Neural cell (in vitro differentiated cells): ENCODE measurements at regions not wholly inside any gene's neighbourhood (a gene's known extent, or its start where the extent isn't known, plus 50 kb on each side); places are given as distances from the start of the nearest gene placed in this dataset.

Experiments
- H2AFZ ChIP-seq: fragments of 200-600, 300-800 bp; sonication (generic), shearing (Covaris generic); 2 replicates; pipeline ENCODE4 v1.6.0; 2014; ENCODE audit warnings: low read depth, mild to moderate bottlenecking, antibody characterized with exemption, low read length, moderate library complexity
- H3F3A ChIP-seq: fragments of 200-600 bp; shearing (Covaris generic); 2 replicates; pipeline ENCODE4 v1.6.1; 2016; ENCODE audit warnings: mild to moderate bottlenecking, moderate library complexity, mixed read lengths, antibody characterized with exemption, low read length; ENCODE audit not compliant: insufficient read depth, poor library complexity, severe bottlenecking
- H3K27ac ChIP-seq: fragments of 200-600, 300-800 bp; sonication (generic), shearing (Covaris generic); 2 replicates; pipeline ENCODE4 v1.5.1; 2014; ENCODE audit warnings: mild to moderate bottlenecking, low read length, moderate library complexity
- H3K27me3 ChIP-seq: fragments of 300-800, 200-600 bp; sonication (generic), shearing (Covaris generic); 2 replicates; pipeline ENCODE4 v1.6.0; 2014; ENCODE audit warnings: mild to moderate bottlenecking, low read depth, low read length, moderate library complexity; ENCODE audit not compliant: insufficient read depth
- H3K36me3 ChIP-seq: fragments of 300-800, 200-600 bp; sonication (generic), shearing (Covaris generic); 2 replicates; pipeline ENCODE4 v1.5.1; 2014; ENCODE audit warnings: mild to moderate bottlenecking, antibody characterized with exemption, low read length, moderate library complexity; ENCODE audit not compliant: insufficient read depth
- H3K4me2 ChIP-seq: fragments of 300-800, 200-600 bp; sonication (generic), shearing (Covaris generic); 2 replicates; pipeline ENCODE4 v1.6.0; 2014; ENCODE audit warnings: mild to moderate bottlenecking, low read length
- H3K4me3 ChIP-seq: fragments of 300-800, 200-600 bp; sonication (generic), shearing (Covaris generic); 2 replicates; pipeline ENCODE4 v1.5.1; 2014; ENCODE audit warnings: mild to moderate bottlenecking, low read length, moderate library complexity
- H3K79me2 ChIP-seq: fragments of 200-600 bp; shearing (Covaris generic); replicated peaks from 2 replicates; pipeline ENCODE4 v1.6.0; 2014; ENCODE audit warnings: mild to moderate bottlenecking, low read length, moderate library complexity; ENCODE audit not compliant: insufficient read depth
- H3K9ac ChIP-seq: fragments of 300-800, 200-600 bp; sonication (generic), shearing (Covaris generic); 2 replicates; pipeline ENCODE4 v1.6.1; 2016; ENCODE audit warnings: mild to moderate bottlenecking, low read length, mixed read lengths
- H3K9me2 ChIP-seq: fragments of 200-600 bp; shearing (Covaris generic); 2 replicates; pipeline ENCODE4 v1.6.1; 2016; ENCODE audit warnings: mild to moderate bottlenecking, low read length, mixed read lengths; ENCODE audit not compliant: insufficient read depth
- H3K9me3 ChIP-seq: fragments of 200-600, 300-800 bp; sonication (generic), shearing (Covaris generic); 2 replicates; pipeline ENCODE4 v1.6.1; 2016; ENCODE audit warnings: mild to moderate bottlenecking, mixed run types, low read length, moderate library complexity, mixed read lengths
- H4K20me1 ChIP-seq: fragments of 200-600 bp; shearing (Covaris generic); 2 replicates; pipeline ENCODE4 v1.6.1; 2016; ENCODE audit warnings: mild to moderate bottlenecking, mixed run types; ENCODE audit not compliant: insufficient read depth
- CTCF ChIP-seq: fragments of 450-650 bp; IDR thresholded peaks from 2 replicates; pipeline ENCODE4 v1.5.1; 2014; ENCODE audit warnings: antibody characterized with exemption, mild to moderate bottlenecking, moderate library complexity; ENCODE audit not compliant: poor library complexity, severe bottlenecking
- EP300 ChIP-seq: fragments of 450-650 bp; conservative IDR thresholded peaks from 2 replicates; pipeline ENCODE4 v1.6.1; 2014; ENCODE audit warnings: antibody characterized with exemption, mild to moderate bottlenecking, moderate library complexity; ENCODE audit not compliant: poor library complexity, severe bottlenecking
- EZH2 ChIP-seq: fragments of 200-600, 300-800 bp; shearing (Covaris generic), sonication (generic); IDR thresholded peaks from 2 replicates; pipeline ENCODE4 v1.6.1; 2014; ENCODE audit warnings: antibody characterized with exemption, low read length, borderline replicate concordance, mild to moderate bottlenecking; ENCODE audit not compliant: insufficient read depth, poor library complexity, severe bottlenecking
- MXI1 ChIP-seq: fragments of 450-650 bp; conservative IDR thresholded peaks from 2 replicates; pipeline ENCODE4 v1.6.1; 2014; ENCODE audit warnings: antibody characterized with exemption, mild to moderate bottlenecking; ENCODE audit not compliant: poor library complexity, severe bottlenecking
- POLR2AphosphoS5 ChIP-seq: IDR thresholded peaks from 2 replicates; pipeline ENCODE4 v1.6.1; 2012
- RAD21 ChIP-seq: fragments of 450-650 bp; conservative IDR thresholded peaks from 2 replicates; pipeline ENCODE4 v1.6.1; 2014; ENCODE audit warnings: antibody characterized with exemption, mild to moderate bottlenecking, moderate library complexity
- REST ChIP-seq: IDR thresholded peaks from 2 replicates; pipeline ENCODE4 v1.6.1; 2012; ENCODE audit warnings: borderline replicate concordance
- SMC3 ChIP-seq: fragments of 450-650 bp; conservative IDR thresholded peaks from 2 replicates; pipeline ENCODE4 v1.6.1; 2014; ENCODE audit warnings: antibody characterized with exemption, mild to moderate bottlenecking, moderate library complexity; ENCODE audit not compliant: poor library complexity
- TAF1 ChIP-seq: IDR thresholded peaks from 2 replicates; pipeline ENCODE4 v1.6.1; 2012; ENCODE audit warnings: low read depth

GRCh38 chr6:15793288-15793687 is 130.5 kb upstream of the DTNBP1 start:
- TF ChIP-seq REST (no peak), EZH2 (no peak), MXI1 (no peak), EP300 (no peak), CTCF (no peak), SMC3 (no peak), POLR2AphosphoS5 (no peak), TAF1 (no peak), RAD21 (no peak)
- no peak overlapping the region for H3K27ac ChIP-seq
- H3K36me3 ChIP-seq: no peaks in the 10 kb centered on the region
- H3K4me2 ChIP-seq: no peak overlapping the region
- H3F3A ChIP-seq: no peaks in the 10 kb centered on the region
- H3K9me3 ChIP-seq: no peaks in the 10 kb centered on the region
- no peak overlapping the region for H3K4me3 ChIP-seq
- no peak overlapping the region for H3K9ac ChIP-seq
- no peak overlapping the region for H2AFZ ChIP-seq
- H3K27me3 ChIP-seq: no peaks in the 10 kb centered on the region
- no peaks in the 10 kb centered on the region for H4K20me1 ChIP-seq
- no peaks in the 10 kb centered on the region for H3K9me2 ChIP-seq
- H3K79me2 ChIP-seq: no peaks in the 10 kb centered on the region

GRCh38 chr6:15792842-15793241 is 130.0 kb upstream of the DTNBP1 start:
- H3K36me3 ChIP-seq: no peaks in the 10 kb centered on the region
- H2AFZ ChIP-seq: no peak overlapping the region
- H3K79me2 ChIP-seq: no peaks in the 10 kb centered on the region
- no peak overlapping the region for H3K27ac ChIP-seq
- no peaks in the 10 kb centered on the region for H3K9me3 ChIP-seq
- H3K4me2 ChIP-seq: no peak overlapping the region
- no peaks in the 10 kb centered on the region for H3K27me3 ChIP-seq
- TF ChIP-seq POLR2AphosphoS5 (no peak), REST (no peak), CTCF (no peak), EP300 (no peak), SMC3 (no peak)
- H3K9ac ChIP-seq: no peak overlapping the region
- no peaks in the 10 kb centered on the region for H4K20me1 ChIP-seq
- H3K9me2 ChIP-seq: no peaks in the 10 kb centered on the region
- no peaks in the 10 kb centered on the region for H3F3A ChIP-seq
- H3K4me3 ChIP-seq: no peak overlapping the region
